Esophagus muscularis mucosa (tissue), 4 donors: ENCODE measurements at regions not wholly inside any gene's neighbourhood (a gene's known extent, or its start where the extent isn't known, plus 50 kb on each side); places are given as distances from the start of the nearest gene placed in this dataset.

Experiments
- CTCF ChIP-seq, 3 experiments: fragments of 200-600 bp in 2 of 3; fragments of 450-650 bp in 1 of 3; sonication (generic) in 2 of 3; IDR thresholded peaks; one replicate each; pipeline ENCODE4 v1.5.1; 2017 to 2019; ENCODE audit warnings: antibody characterized with exemption in 3 of 3, mild to moderate bottlenecking in 2 of 3, moderate library complexity in 1 of 3
- EP300 ChIP-seq: sonication (generic); formaldehyde crosslinking; IDR thresholded peaks from one replicate; pipeline ENCODE4 v1.6.1; 2017; ENCODE audit warnings: antibody characterized with exemption
- POLR2AphosphoS5 ChIP-seq, 2 donors: sonication (generic); formaldehyde crosslinking; IDR thresholded peaks; one replicate each; pipeline ENCODE4 v1.6.1; 2017; ENCODE audit warnings: antibody characterized with exemption in 2 of 2

- TF ChIP-seq POLR2AphosphoS5 (IDR thresholded peaks at IDR 0.05): no peak
- no peak for TF ChIP-seq EP300
- no peak for TF ChIP-seq CTCF (IDR thresholded peaks at IDR 0.05)
These were observed 84.8 kb upstream of the ZFP42 start for GRCh38 chr4:187910741-187911140.
